ENCODE measurements at regions not wholly inside any gene's neighbourhood (a gene's known extent, or its start where the extent isn't known, plus 50 kb on each side); places are given as distances from the start of the nearest gene placed in this dataset.
"Not testable (repeated sequence)": the region's sequence is repeated elsewhere in the genome, so short reads cannot be mapped to it uniquely, and the experiment has no call there.

DNA sequence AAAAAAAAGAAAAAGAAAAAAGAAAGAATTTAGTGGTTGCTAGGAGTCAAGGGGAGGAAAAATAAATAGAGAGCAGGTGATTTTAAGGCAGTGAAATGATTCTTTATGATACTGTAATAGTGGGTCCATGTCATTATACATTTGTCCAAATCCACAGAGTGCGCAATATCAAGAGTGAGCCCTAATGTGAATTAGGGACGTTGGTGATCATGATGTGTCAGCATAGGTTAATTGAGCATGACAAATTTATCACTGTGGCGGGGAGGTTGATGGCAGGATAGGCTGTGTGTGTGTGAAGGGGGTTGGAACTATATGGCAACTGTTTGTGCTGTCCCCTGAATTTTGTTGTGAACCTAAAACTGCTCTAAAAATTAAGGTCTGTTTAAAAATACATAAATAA is 357.8 kb downstream of the ICE1 start:
- no peak for DNase-seq

GRCh38 chr5:5777013-5777412 is 354.5 kb downstream of the ICE1 start:
- no peak for DNase-seq

DNA sequence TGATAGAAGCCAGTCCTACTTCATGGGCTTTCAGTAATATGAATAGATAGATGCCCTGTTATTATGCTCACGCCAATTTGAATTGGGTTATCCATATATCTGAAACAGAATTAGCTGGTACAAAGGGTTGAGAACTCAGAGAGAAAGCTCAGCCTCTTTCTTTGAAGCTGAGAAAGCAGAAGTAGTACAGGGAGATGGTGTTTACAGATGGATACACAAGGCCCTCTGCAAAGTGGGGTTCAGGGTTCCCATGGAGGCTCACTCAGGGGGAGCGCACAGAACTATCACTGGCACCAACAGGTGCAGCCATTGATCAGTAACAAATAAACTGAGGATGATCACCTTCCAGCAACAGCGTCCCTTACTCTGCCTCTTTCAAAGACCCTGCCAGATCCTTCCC is 349.7 kb downstream of the ICE1 start:
- DNase-seq: no peak

DNA sequence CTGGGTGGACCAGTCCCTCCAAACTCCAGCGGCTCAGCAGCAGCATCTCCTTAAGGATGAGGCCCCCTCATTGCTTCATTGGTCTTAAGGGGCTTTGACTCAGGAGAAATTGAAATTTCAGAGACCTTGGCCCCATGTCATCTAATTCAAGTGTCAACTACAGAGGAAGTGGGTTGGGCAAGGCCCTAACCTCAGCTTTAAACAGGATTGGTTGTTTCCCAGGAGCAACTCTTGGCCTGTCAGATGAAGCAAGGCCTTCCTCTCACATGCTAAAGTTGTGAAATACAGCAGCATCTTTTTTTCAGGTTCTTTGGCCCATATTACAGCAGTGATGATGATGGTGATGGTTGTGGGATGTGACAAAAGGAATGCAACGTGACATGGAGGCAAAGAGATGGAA is 348.3 kb downstream of the ICE1 start:
- DNase-seq: no peak

DNA sequence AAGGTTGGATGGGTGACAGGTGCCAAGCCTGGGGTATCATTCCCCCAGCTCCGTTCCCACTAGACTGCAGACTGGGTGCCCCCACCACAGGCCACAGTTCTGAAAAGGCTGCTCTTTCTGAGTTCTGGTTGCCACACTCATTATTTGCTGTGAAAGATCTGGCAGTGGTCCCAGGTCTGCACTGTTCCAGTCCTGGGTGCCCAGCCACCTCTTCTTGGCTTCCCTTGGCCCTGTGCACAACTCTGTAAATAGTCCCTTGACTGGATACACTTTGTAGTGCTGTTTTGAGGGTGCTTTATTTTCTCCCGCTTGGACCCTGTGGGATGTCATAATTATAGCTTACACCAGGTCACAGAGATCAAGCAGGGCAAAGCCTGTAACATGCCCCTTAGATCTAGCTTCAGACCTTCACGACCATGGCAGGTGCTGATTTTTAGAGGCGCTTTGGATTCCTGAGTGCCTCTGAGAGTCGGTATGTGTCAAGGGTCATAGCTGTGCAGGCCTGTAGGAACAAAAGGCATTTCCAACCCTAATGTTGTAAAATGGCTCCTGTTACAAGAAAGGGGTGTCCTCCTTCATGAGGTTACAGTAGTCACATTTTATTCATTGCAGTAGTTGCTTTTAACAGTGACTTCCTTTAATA is 344.9 kb downstream of the ICE1 start:
- no peak for DNase-seq

DNA sequence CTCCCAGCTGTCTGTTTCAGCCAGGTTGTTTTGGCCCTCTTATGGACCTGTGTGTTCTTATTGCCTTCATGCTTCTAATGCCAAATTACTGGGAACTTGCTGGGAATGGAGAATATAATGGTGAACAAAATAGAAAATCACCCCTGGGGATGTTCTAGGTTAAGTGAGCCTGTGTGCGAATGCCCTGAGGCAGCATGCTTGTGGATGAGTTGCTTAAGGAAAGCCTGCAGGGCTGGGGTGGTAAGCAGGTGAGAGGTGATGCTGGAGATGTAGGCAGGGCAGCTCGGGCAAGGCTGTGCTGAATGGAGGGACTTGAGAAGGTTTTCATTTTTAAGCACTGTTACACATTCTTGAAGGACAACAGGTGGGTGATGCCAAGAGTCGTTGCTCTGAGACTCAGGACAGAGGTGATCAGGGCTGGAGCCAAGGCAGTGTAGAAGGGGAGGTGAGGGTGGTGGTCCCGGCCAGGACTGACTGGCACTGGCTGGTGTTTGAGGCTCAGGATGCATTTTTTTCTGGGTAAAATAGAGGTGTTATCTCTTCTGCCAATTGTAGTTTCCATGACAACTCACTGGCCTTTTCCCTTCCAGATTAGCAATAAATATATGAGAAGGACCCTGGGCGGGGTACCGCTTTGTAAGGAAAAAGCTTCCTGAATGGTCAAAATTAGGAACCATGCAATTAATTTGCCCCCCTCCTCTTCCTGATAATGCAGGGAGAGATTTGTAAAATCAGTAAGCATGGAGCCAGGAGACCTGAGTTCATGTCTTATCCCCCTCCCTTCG is 342.8 kb downstream of the ICE1 start:
- DNase-seq: no peak

GRCh38 chr5:5764246-5764645 is 341.8 kb downstream of the ICE1 start:
- no peak for DNase-seq

DNA sequence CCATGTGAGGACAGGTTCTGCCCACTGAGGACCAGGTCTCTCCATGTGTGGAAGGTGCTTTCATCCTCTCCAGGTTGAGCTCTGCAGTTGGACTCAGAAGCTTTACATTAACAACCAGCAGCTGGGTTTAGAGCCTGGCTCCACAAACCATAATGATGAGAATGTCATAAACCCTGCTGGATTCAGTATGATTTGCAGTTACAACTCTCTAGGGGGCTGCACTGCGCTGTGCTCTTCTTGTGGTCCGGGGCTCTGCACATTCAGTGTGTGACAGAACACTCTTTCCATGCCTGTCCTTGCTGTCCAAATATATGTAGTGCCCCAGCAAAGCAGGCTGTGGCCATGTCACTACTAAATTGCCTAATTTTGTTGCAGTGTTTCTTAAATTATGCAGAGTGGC is 334.3 kb downstream of the ICE1 start:
- no peak for DNase-seq

- DNase-seq: no peak
Measured at GRCh38 chr5:5755888-5756287, 333.4 kb downstream of the ICE1 start.

- no peak for DNase-seq
Measured at GRCh38 chr5:5752844-5753243, 330.4 kb downstream of the ICE1 start.

DNA sequence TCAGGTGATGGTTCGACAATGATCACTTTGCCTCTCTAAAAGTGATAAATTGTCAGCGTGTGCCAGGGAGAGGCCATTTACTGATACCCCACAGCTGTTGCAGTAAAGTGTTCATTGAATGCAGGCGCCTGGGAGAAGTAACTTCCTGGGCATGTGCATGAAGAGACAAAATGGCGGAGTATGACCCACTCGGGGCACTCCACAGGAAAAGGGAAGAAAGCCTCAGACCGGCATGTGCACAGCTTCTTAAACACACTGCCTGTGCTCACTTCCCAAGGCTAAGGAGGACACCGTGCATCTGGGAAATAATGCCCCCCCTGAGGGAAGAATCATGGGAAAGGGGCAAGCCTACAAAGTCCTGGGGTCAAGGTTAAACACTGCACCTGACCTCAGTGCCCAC is 329.5 kb downstream of the ICE1 start:
- DNase-seq: no peak

GRCh38 chr5:5751498-5751897 is 329.0 kb downstream of the ICE1 start:
- no peak for DNase-seq

DNA sequence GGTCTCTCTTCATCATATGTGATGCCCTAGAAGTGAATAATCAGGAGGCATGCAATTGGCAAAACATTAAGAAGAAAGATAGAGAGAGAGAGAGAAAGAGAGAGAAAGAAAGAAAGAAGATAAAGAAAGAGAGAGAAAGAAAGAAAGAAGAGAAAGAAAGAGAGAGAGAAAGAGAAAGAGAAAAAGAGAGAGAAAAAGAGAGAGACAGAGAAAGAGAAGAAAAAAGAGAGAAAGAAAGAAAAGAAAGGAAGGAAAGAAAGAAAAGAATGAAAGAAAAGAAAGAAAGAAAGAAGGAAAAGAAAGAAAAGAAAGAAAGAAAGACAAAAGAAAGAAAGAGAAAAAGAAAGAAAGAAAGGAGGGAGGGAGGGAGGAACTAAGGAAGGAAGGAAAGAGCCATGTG is 318.9 kb downstream of the ICE1 start:
- DNase-seq: no peak

- DNase-seq: no peak
Measured at GRCh38 chr5:5739490-5739945, 317.0 kb downstream of the ICE1 start.

- DNase-seq: no peak
Measured at GRCh38 chr5:5738797-5739489, 316.5 kb downstream of the ICE1 start.

DNA sequence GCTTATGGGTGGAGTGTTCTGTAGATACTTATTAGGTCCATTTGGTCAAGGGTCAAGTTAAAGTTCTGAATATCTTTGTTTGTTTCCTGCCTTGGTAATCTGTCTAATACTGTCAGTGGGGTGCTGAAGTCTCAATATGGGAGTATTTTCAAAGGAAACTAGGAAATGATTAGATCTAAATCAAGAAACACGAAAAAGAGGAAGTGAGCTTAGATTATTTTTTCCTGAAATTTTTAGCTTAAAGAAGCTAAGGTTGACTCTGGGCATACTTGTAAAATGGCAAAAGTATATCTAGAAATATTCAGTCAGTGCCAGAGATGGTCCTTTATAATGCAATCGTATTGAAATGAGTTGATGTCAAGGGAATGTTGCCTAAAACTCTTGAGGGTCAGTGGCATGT is 313.5 kb downstream of the ICE1 start:
- DNase-seq: no peak

DNA sequence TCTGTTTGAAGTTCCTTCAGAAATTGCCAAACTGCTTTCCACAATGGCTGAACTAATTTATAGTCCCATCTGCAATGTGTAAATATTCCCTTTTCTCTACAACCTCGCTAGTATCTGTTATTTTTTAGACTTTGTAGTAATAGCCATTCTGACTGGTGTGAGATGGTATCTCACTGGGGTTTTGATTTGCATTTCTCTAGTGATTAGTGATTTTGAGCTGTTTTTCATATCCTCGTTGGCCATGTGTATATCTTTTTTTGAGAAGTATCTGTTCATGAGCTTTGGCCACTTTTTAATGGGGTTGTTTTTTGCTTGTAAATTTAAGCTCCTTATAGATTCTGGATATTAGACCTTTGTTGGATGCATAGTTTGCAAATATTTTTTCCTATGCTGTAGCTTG is 310.6 kb downstream of the ICE1 start:
- DNase-seq: not testable (repeated sequence)

GRCh38 chr5:5726401-5726800 is 303.9 kb downstream of the ICE1 start:
- no peak for DNase-seq

- DNase-seq: no peak
Measured at GRCh38 chr5:5721881-5722280, 299.4 kb downstream of the ICE1 start.

DNA sequence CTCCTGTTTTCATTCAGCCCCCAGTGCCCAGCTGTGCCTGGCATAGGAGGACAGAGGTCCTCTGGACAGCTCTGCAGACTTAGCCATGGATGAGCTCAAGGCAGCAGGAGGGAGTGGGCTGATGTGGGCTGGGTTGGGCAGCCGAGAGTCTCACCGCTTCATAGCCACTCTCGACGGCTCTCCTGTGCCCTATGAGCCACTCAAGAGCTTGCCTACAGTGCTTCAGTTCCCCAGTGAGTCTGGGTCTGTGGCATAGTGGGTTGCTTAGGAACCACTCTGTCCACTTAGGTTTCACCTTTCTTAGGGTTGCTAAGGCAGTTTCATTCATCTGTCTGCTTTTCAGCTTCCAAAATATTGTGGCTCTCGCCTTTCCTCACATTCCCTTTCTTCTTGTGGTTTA is 296.8 kb downstream of the ICE1 start:
- DNase-seq: no peak

DNA sequence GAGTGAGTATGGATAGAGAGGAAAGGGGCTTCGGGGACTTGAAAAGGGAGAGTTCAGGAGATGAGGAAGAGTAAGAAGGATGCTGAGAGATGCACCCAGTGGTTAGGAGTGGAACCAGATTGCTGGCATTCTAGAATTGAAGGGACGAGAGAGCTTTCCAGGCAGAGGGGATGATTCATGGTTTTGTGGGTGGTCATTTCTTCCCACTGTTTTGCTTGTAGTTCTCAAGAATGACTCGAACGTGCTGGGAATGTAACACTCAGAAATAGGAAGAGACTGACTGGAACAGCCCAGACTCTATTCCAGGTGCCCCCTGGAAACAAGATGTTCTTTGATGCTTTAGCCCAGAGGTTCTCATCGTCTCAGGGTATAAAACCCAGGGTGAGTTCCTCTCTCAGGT is 294.2 kb downstream of the ICE1 start:
- no peak for DNase-seq

DNA sequence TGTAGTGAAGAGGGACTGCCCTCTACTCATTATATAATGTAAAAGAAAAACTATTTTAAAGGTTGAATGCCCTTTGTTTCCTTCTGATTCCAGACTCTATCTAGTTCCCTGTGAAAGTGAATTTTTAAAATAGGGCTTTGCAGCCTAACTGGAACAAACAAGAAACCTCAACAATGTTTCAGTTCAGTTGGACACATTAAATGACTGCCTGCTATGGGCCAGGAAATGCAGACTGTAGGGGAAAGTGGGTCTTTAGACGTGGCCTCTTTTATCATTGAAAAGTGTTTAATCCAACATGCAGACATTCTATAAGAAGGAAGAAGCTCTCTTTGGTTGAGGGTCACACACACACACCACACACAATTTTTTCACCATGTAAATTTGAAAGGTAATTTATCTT is 289.1 kb downstream of the ICE1 start:
- DNase-seq: no peak

DNA sequence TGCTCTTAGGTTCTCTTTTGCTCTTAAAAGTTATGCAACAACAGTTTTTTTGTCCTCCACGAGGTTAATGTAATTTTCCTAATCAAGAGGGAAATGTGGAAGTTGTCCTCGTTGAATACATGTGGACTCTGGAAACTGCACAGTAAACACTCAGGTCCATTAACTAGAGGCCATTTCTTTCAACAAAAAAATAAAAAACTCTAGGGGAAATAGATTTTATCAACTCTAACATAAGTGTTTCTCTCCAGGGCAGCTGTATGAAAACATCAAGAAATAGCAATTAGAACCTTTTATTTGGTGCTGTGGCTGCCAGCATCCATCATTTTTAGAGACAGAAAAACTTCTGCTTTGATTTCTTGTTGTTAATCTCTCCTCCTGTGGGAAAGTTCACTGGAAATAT is 288.6 kb downstream of the ICE1 start:
- no peak for DNase-seq

DNA sequence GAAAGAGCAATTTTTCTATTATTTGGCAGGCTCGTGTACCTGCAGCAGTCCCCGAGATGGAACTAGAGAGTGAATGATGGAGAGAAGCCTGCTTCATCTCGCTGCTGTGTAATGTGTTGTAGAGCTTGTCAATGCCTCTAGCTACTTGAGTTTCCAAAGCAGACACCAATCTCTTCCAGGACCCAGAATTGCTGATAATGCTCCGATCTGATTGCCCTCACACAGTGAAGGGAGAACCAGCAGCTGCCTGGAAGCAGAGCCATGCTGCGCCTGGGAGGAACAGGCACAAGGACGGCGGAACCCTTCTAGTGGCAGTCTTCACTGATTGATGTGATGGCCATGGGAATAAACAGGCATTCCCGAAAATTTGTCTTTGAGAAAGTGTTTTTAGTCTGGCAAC is 288.0 kb downstream of the ICE1 start:
- DNase-seq: no peak
